ENCODE measurements at regions not wholly inside any gene's neighbourhood (a gene's known extent, or its start where the extent isn't known, plus 50 kb on each side); places are given as distances from the start of the nearest gene placed in this dataset.

DNA sequence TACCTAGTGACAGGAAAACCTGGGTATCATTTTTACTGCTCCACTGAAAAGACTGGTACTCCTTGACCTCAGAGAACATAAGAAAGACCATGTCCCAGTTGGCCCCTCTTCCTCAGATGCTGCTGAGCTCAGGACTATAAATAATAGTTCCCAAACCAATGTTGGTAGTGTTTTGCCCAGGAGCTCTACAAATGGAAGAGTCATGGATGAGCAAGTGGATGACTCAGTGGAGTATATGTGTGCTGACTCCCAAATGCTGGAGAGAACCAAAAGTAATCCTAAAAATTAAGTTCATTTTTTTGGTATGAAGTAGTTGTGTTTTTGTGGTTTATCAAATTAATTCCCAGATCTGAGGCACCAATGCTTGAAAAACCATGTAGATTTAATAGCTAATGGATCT is 482.0 kb downstream of the KCNA4 start:
- no peaks in the 10 kb centered on the region for H3K27me3 ChIP-seq (ENCODE audit: low read depth)
- DNase-seq, result no peak
- no peaks in the 10 kb centered on the region for H3K9me3 ChIP-seq (replicated peaks)
- H3K4me3 ChIP-seq, result no peak overlapping the region
- H3K4me1 ChIP-seq, result peaks cover 18% of the 10 kb centered on the region
- no peak overlapping the region for H3K27ac ChIP-seq (replicated peaks)
- no peaks in the 10 kb centered on the region for H3K36me3 ChIP-seq
- intact Hi-C loops (cut with micrococcal nuclease), result no loop called here
- TF ChIP-seq, protein P1, sequence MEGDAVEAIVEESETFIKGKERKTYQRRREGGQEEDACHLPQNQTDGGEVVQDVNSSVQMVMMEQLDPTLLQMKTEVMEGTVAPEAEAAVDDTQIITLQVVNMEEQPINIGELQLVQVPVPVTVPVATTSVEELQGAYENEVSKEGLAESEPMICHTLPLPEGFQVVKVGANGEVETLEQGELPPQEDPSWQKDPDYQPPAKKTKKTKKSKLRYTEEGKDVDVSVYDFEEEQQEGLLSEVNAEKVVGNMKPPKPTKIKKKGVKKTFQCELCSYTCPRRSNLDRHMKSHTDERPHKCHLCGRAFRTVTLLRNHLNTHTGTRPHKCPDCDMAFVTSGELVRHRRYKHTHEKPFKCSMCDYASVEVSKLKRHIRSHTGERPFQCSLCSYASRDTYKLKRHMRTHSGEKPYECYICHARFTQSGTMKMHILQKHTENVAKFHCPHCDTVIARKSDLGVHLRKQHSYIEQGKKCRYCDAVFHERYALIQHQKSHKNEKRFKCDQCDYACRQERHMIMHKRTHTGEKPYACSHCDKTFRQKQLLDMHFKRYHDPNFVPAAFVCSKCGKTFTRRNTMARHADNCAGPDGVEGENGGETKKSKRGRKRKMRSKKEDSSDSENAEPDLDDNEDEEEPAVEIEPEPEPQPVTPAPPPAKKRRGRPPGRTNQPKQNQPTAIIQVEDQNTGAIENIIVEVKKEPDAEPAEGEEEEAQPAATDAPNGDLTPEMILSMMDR (IDR thresholded peaks at IDR 0.05; ENCODE audit: borderline replicate concordance), result no peak

DNA sequence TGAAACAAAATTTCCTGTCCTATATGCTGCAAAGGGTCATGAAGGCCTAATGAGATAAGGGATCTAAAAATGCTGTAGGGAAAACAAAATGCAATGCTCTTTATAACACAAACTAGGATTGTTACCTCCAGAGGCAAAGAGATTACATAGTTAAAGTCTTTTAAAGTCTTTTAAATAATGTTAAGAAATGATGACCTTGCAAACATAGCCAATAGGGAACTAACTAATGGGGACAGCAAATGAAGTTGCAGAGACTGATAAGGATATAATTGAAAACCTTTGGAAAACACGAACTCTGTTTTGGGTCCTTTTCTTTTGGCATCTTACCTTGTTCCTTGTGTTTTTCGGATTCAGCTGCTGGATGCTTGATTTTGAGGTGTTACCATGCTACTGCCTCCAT is 485.9 kb downstream of the KCNA4 start:
- DNase-seq, result no peak
- Histone ChIP-seq H3K27me3 (ENCODE audit: low read depth) (no peaks in the 10 kb centered on the region), H3K4me1 (no peaks in the 10 kb centered on the region), H3K9me3 (replicated peaks) (peaks cover 12% of the 10 kb centered on the region), H3K36me3 (no peaks in the 10 kb centered on the region), H3K4me3 (no peak overlapping the region), H3K27ac (replicated peaks) (no peak overlapping the region)
- intact Hi-C loops (cut with micrococcal nuclease), result no loop called here
- TF ChIP-seq, protein P1 (IDR thresholded peaks at IDR 0.05; ENCODE audit: borderline replicate concordance), result no peak

DNA sequence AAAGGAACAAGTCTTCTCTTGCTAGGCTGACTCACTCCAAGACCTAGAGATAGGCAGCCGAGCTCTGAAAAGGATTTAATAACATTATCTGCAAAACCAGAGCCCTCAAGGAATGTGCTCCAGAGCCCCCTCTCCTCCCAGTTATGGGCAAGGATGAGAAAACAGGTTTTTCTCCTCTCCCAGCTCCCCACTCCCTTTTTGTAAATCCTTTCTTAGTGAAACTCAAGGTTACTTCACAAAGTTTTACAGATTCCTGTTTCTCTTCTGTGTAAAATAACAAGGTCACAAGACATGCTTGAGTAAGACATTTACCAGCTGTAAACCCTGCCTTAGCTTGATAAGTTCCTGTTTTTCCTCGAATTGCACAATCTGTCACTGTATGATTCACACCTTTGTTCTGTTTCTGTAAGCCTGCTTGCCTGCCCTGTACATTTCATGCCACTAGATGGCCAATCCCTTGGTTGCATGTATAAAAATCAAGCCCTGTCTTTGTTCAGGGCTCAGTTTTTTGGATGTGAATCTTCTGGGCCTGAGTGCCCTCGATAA is 489.4 kb downstream of the KCNA4 start:
- no peak overlapping the region for H3K27ac ChIP-seq (replicated peaks)
- intact Hi-C loops (cut with micrococcal nuclease), result no loop called here
- TF ChIP-seq, protein P1 (IDR thresholded peaks at IDR 0.05; ENCODE audit: borderline replicate concordance), result peak; percentile 52
- H3K4me1 ChIP-seq, result no peaks in the 10 kb centered on the region
- no peak overlapping the region for H3K4me3 ChIP-seq
- H3K36me3 ChIP-seq, result no peaks in the 10 kb centered on the region
- H3K9me3 ChIP-seq (replicated peaks), result peaks cover 16% of the 10 kb centered on the region
- DNase-seq, result no peak
- no peaks in the 10 kb centered on the region for H3K27me3 ChIP-seq (ENCODE audit: low read depth)

DNA sequence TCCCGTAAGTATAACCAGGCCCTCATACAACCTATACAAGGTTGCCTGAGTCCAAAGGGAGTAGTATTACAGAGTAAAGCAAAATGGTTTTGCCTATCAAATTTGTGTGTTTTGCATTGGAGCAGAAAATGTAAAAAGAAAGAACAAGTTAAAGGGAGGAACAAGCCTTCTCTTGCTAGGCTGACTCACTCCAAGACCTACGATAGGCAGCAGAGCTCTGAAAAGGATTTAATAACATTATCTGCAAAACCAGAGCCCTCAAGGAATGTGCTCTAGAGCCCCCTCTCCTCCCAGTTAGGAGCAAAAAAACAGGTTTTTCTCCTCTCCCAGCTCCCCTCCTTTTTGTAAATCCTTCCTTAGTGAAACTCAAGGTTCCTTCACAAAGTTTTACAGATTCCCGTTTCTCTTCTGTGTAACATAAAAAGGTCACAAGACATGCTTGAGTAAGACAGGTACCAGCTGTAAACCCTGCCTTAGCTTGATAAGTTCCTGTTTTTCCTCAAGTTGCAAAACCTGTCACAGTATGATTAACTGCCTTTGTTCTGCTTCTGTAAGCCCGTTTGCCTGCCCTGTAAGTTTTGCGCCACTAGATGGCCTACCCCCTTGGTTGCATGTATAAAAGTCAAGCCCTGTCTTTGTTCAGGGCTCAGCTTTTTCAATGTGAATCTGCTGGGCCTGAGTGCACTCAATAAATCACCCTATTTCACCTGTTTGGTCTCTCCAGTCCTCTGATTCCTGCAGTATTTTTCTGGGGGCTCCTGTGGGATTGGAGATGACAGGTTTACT is 498.2 kb downstream of the KCNA4 start:
- Histone ChIP-seq H3K27me3 (ENCODE audit: low read depth) (no peaks in the 10 kb centered on the region), H3K4me1 (no peaks in the 10 kb centered on the region), H3K9me3 (replicated peaks) (peaks cover 23% of the 10 kb centered on the region), H3K36me3 (no peaks in the 10 kb centered on the region), H3K27ac (replicated peaks) (no peak overlapping the region), H3K4me3 (no peak overlapping the region)
- intact Hi-C loops (cut with micrococcal nuclease), result no loop called here
- DNase-seq, result no peak
- TF ChIP-seq, protein P1 (IDR thresholded peaks at IDR 0.05; ENCODE audit: borderline replicate concordance), result no peak

DNA sequence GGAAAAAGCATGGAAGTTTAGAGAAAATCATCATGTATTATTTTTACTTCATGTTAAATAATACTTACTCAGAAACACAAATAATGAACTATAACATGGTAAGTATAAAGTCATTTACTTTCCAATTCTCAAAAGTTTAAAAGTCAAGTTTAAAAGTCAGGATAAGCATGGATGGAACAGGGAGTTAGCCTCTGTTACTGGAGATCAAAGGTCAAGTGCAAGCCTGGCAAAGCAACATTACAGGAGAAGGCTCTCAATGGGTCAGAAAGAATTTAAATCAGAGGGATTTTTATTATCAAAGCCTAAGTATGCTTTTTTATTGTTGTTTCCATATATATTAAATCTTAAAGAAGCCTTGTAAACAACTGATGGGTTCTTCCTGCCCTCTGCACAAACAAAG is 505.4 kb downstream of the KCNA4 start:
- no peak for DNase-seq
- Histone ChIP-seq H3K9me3 (replicated peaks) (no peaks in the 10 kb centered on the region), H3K4me3 (no peak overlapping the region), H3K36me3 (no peaks in the 10 kb centered on the region), H3K27me3 (ENCODE audit: low read depth) (no peaks in the 10 kb centered on the region), H3K4me1 (no peaks in the 10 kb centered on the region), H3K27ac (replicated peaks) (no peak overlapping the region)
- TF ChIP-seq, protein P1 (IDR thresholded peaks at IDR 0.05; ENCODE audit: borderline replicate concordance), result no peak
- intact Hi-C loops (cut with micrococcal nuclease), result no loop called here

All from left ventricle myocardium inferior (tissue), 1 donor.